Progenitor cell of endocrine pancreas (in vitro differentiated cells): ENCODE measurements at regions not wholly inside any gene's neighbourhood (a gene's known extent, or its start where the extent isn't known, plus 50 kb on each side); places are given as distances from the start of the nearest gene placed in this dataset.

Experiments
- DNase-seq: peaks from one replicate; pipeline ENCODE4 v3.0.0; 2021; ENCODE audit warnings: low spot score; ENCODE audit not compliant: unreplicated experiment
- H3K27ac Mint-ChIP-seq: 2 replicates; pipeline ENCODE4 v1.8.0; 2021; ENCODE audit warnings: mild to moderate bottlenecking, moderate library complexity, mixed read lengths
- H3K27me3 Mint-ChIP-seq: 2 replicates; pipeline ENCODE4 v1.8.0; 2021; ENCODE audit warnings: mixed read lengths
- H3K36me3 Mint-ChIP-seq: 2 replicates; pipeline ENCODE4 v1.8.0; 2022; ENCODE audit warnings: mixed read lengths; ENCODE audit not compliant: insufficient read depth
- H3K4me1 Mint-ChIP-seq: 2 replicates; pipeline ENCODE4 v1.8.0; 2021; ENCODE audit warnings: low read depth, mixed read lengths
- H3K4me3 Mint-ChIP-seq: 2 replicates; pipeline ENCODE4 v1.8.0; 2021; ENCODE audit warnings: low read depth, mild to moderate bottlenecking, moderate library complexity, mixed read lengths
- H3K9me3 Mint-ChIP-seq: 2 replicates; pipeline ENCODE4 v1.8.0; 2021; ENCODE audit warnings: low read depth, mixed read lengths
- CTCF ChIP-seq: fragments of 200-600 bp; sonication (generic); IDR thresholded peaks from one replicate; pipeline ENCODE4 v1.5.0; 2021; ENCODE audit warnings: antibody characterized with exemption, mild to moderate bottlenecking; ENCODE audit not compliant: unreplicated experiment

DNA sequence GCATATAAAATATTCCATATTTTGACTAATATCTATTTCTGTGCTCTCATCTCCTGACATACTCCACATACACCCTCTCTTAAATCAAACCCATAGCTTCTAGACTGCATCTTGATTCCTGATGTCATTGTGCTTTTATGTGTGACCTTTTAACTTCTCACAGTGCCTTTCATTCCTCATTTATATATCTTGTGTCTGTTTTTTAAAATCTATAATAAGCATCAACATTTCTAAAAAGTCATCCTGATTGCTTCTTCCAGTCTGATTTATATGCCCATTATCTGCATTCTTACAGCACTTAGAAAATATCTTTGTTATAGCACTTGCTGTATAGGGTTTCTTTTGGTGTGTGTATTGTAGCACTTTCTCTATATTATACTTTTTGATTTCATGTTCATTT, 190.1 kb upstream of the ITM2A start:
- H3K27ac Mint-ChIP-seq, result no peak overlapping the region
- no peaks in the 10 kb centered on the region for H3K27me3 Mint-ChIP-seq
- H3K4me1 Mint-ChIP-seq, result no peaks in the 10 kb centered on the region
- DNase-seq, result no peak
- no peaks in the 10 kb centered on the region for H3K36me3 Mint-ChIP-seq
- H3K9me3 Mint-ChIP-seq, result peaks cover 20% of the 10 kb centered on the region
- TF ChIP-seq CTCF, result no peak
- H3K4me3 Mint-ChIP-seq, result no peak overlapping the region

DNA sequence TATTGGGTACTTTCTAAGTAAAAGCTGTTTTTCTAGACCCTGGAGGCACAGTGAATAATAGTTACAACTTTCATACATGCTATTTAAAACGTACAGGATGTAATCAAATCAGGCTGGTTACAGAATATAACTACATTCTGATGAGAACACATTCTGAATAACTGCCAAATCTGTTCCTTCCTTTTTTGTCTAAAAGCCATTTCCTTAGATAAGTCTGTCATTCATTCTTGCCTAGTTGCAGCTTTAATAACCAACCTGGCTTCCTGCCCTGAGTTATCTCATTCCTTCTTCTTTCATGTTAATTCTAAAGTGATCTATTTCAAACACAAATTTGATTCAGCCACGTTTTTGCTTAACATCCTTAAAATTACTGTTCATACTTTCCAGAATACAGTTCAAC, 189.7 kb upstream of the ITM2A start:
- TF ChIP-seq CTCF, result no peak
- peaks cover 21% of the 10 kb centered on the region for H3K9me3 Mint-ChIP-seq
- no peaks in the 10 kb centered on the region for H3K27me3 Mint-ChIP-seq
- no peak overlapping the region for H3K4me3 Mint-ChIP-seq
- DNase-seq, result no peak
- H3K36me3 Mint-ChIP-seq, result no peaks in the 10 kb centered on the region
- H3K4me1 Mint-ChIP-seq, result no peaks in the 10 kb centered on the region
- H3K27ac Mint-ChIP-seq, result no peak overlapping the region

- Mint-ChIP-seq H3K27me3 (no peaks in the 10 kb centered on the region), H3K36me3 (peaks cover 1% of the 10 kb centered on the region), H3K4me3 (no peak overlapping the region), H3K27ac (no peak overlapping the region), H3K9me3 (peaks cover 26% of the 10 kb centered on the region), H3K4me1 (no peaks in the 10 kb centered on the region)
- DNase-seq, result no peak
- no peak for TF ChIP-seq CTCF
Measured at GRCh38 chrX:79530310-79531108, 163.4 kb upstream of the ITM2A start.

- peak; percentile 29 for TF ChIP-seq CTCF
- H3K4me1 Mint-ChIP-seq, result no peaks in the 10 kb centered on the region
- no peaks in the 10 kb centered on the region for H3K27me3 Mint-ChIP-seq
- H3K27ac Mint-ChIP-seq, result no peak overlapping the region
- no peak for DNase-seq
- H3K9me3 Mint-ChIP-seq, result peaks cover 36% of the 10 kb centered on the region
- H3K36me3 Mint-ChIP-seq, result no peaks in the 10 kb centered on the region
- H3K4me3 Mint-ChIP-seq, result no peak overlapping the region
Measured at GRCh38 chrX:79524642-79525041, 157.5 kb upstream of the ITM2A start.

DNA sequence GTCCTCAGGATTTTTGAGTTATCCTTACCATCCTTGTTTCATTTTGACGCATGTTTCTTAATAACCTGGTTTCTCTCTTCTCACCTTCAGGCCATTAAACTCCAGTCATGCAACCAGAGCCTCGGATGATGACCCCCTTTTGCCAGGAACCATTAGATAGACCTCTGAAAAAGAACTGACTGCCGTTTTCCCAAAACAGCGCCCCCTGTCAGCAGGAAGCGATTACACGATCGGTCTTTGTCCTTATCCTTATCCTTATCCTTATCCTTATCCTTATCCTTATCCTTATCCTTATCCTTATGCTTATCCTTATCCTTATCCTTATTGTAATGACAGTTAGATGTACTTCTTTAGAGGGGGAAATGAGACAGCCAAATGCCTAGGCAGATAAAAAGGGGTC, 148.4 kb upstream of the ITM2A start:
- no peak overlapping the region for H3K4me3 Mint-ChIP-seq
- H3K27me3 Mint-ChIP-seq, result no peaks in the 10 kb centered on the region
- no peak for TF ChIP-seq CTCF
- H3K4me1 Mint-ChIP-seq, result no peaks in the 10 kb centered on the region
- H3K36me3 Mint-ChIP-seq, result no peaks in the 10 kb centered on the region
- DNase-seq, result no peak
- H3K27ac Mint-ChIP-seq, result no peak overlapping the region
- peaks cover 27% of the 10 kb centered on the region for H3K9me3 Mint-ChIP-seq
